ENCODE measurements at regions not wholly inside any gene's neighbourhood (a gene's known extent, or its start where the extent isn't known, plus 50 kb on each side); places are given as distances from the start of the nearest gene placed in this dataset.
A peak's percentile ranks its signal among the peaks of the same experiment; 100 is the strongest.

GRCh38 chr9:80400624-80401230 is 829.0 kb downstream of the TLE4 start:
- peak overlapping the region; percentile 67; the same call in 1 of the 2 replicates for H2BK5ac ChIP-seq (ENCODE audit: low read depth, low read length)
- H3K4me3 ChIP-seq (ENCODE audit: extremely low read depth in 1 of 4, insufficient read depth in 2 of 4, low read depth in 3 of 4, low read length in 4 of 4): peak overlapping the region in 1 of 4 experiments; percentile 20; a peak in 2 of 8 replicates
- H3K27ac ChIP-seq (ENCODE audit: low read depth, low read length): no peak overlapping the region
- H3K27me3 ChIP-seq (replicated peaks in 1 of 4; ENCODE audit: control insufficient read depth in 3 of 4, extremely low read depth in 1 of 4, insufficient read depth in 3 of 4, low read length in 3 of 4): no peaks in the 10 kb centered on the region
- no peak overlapping the region for H3K4ac ChIP-seq (replicated peaks; ENCODE audit: insufficient read length, low read depth, low read length)
- no peak overlapping the region for H2AK5ac ChIP-seq (ENCODE audit: low read depth, low read length)
- peak overlapping the region; percentile 85 for H4K91ac ChIP-seq (replicated peaks; ENCODE audit: insufficient read length, low read length)
- no peak overlapping the region for H2BK15ac ChIP-seq (ENCODE audit: low read length)
- H3K36me3 ChIP-seq (ENCODE audit: control insufficient read depth in 2 of 4, insufficient read depth in 4 of 4, low read length in 3 of 4): peaks cover 0 to 8% (median 2%) of the 10 kb centered on the region in 4 experiments; a peak in 4 of 8 replicates
- H4K5ac ChIP-seq (ENCODE audit: insufficient read length, low read depth, low read length): peak overlapping the region; percentile 65
- WGBS, 2 experiments (ENCODE audit: extremely low coverage in 1 of 2, insufficient coverage in 1 of 2, insufficient read length in 1 of 2, insufficient replicate concordance in 2 of 2, low coverage in 1 of 2, low lambda C conversion rate in 2 of 2, missing lambda C conversion rate in 1 of 2): 88% methylated on average over 3 of the region's 3 CpGs; no CpG with 5 or more reads in 1 of the 2 experiments
- H3K23me2 ChIP-seq (ENCODE audit: low read depth, low read length): no peaks in the 10 kb centered on the region
- H3K4me2 ChIP-seq (ENCODE audit: insufficient read depth in 1 of 2, low read depth in 2 of 2, low read length in 2 of 2): peak overlapping the region; percentile 40
- H2BK12ac ChIP-seq (ENCODE audit: low read depth, low read length): no peak overlapping the region
- H4K8ac ChIP-seq (ENCODE audit: extremely low read depth, insufficient read depth, low read length): no peak overlapping the region
- H3K79me2 ChIP-seq (ENCODE audit: control insufficient read depth in 1 of 2, insufficient read depth in 2 of 2, low read length in 2 of 2): no peaks in the 10 kb centered on the region
- H3K4me1 ChIP-seq (replicated peaks in 1 of 4; ENCODE audit: control insufficient read depth in 3 of 4, insufficient read depth in 4 of 4, low read length in 3 of 4): peaks cover 0 to 13% (median 2%) of the 10 kb centered on the region in 4 experiments; a peak in 3 of 7 replicates
- H3K56ac ChIP-seq (replicated peaks; ENCODE audit: insufficient read length, low read depth, low read length): no peak overlapping the region
- H3K14ac ChIP-seq (ENCODE audit: insufficient read length): no peak overlapping the region
- no peaks in the 10 kb centered on the region for H3K79me1 ChIP-seq (ENCODE audit: low read depth, low read length)
- POLR2A ChIA-PET (ENCODE audit: partially characterized antibody): no interaction called here
- H2BK120ac ChIP-seq (replicated peaks; ENCODE audit: low read depth, low read length): peak overlapping the region; percentile 29
- FAIRE-seq: no peak
- no peaks in the 10 kb centered on the region for H4K20me1 ChIP-seq (replicated peaks in 1 of 2; ENCODE audit: control insufficient read depth in 1 of 2, insufficient read depth in 2 of 2, low read length in 2 of 2)
- CTCF ChIA-PET (ENCODE audit: partially characterized antibody): no interaction called here
- no peak overlapping the region; the same call in 1 of the 2 replicates for H2BK20ac ChIP-seq (ENCODE audit: low read length)
- no peak overlapping the region for H3K18ac ChIP-seq (ENCODE audit: extremely low read depth, low read length)
- H2AFZ ChIP-seq (ENCODE audit: low read length): no peak overlapping the region; the same call in 1 of the 2 replicates
- H3K9me3 ChIP-seq (ENCODE audit: insufficient read depth in 2 of 2, low read depth in 1 of 2, low read length in 1 of 2): peaks cover 6 to 7% of the 10 kb centered on the region in 2 experiments; a peak in 2 of 4 replicates
- no peak overlapping the region for H3K23ac ChIP-seq (ENCODE audit: insufficient read length)
- DNase-seq (ENCODE audit: low read depth in 1 of 2, low spot score in 2 of 2): no peak
- no peak overlapping the region for H3K9ac ChIP-seq (replicated peaks in 1 of 4; ENCODE audit: extremely low read depth in 1 of 4, low read depth in 3 of 4, low read length in 3 of 4)
- TF ChIP-seq CBX8 (IDR thresholded peaks at IDR 0.05; ENCODE audit: borderline replicate concordance, low read depth, low read length) (no peak), TBP (IDR thresholded peaks at IDR 0.05; ENCODE audit: low read depth, low read length) (no peak), ZNF274 (IDR thresholded peaks at IDR 0.05; ENCODE audit: borderline replicate concordance, extremely low read depth, low read length) (no peak), GTF2F1 (IDR thresholded peaks at IDR 0.05; ENCODE audit: borderline replicate concordance, low read depth, low read length) (no peak), EP300 (IDR thresholded peaks at IDR 0.05; ENCODE audit: borderline replicate concordance in 1 of 2, low read depth in 2 of 2, low read length in 2 of 2) (peak in 1 of 2 experiments; percentile 38; a peak in 1 of 3 replicates), POLR2AphosphoS5 (IDR thresholded peaks at IDR 0.05; ENCODE audit: low read depth, low read length) (no peak), TEAD4 (IDR thresholded peaks at IDR 0.05; ENCODE audit: low read depth, low read length) (no peak), JUND (IDR thresholded peaks at IDR 0.05; ENCODE audit: low read length) (no peak), JUN (IDR thresholded peaks at IDR 0.05; ENCODE audit: low read depth, low read length) (no peak), RFX5 (IDR thresholded peaks at IDR 0.05; ENCODE audit: borderline replicate concordance, low read depth, low read length) (no peak), ASH2L (IDR thresholded peaks at IDR 0.05; ENCODE audit: low read length) (peak; percentile 84), RNF2 (IDR thresholded peaks at IDR 0.05; ENCODE audit: borderline replicate concordance, low read depth, low read length, missing control alignments, poor library complexity, severe bottlenecking) (no peak), SP1 (IDR thresholded peaks at IDR 0.05; ENCODE audit: low read depth, low read length) (peak; percentile 74), NRF1 (IDR thresholded peaks at IDR 0.05; ENCODE audit: low read depth, low read length) (no peak)
